CD4-positive, alpha-beta T cell treated with Interleukin-6 at 100 ng/mL for 8 hours (primary cell): ENCODE measurements at regions not wholly inside any gene's neighbourhood (a gene's known extent, or its start where the extent isn't known, plus 50 kb on each side); places are given as distances from the start of the nearest gene placed in this dataset.

Experiments used
- DNase-seq: peaks from one replicate; pipeline ENCODE4 v3.0.0-alpha.2; 2020; ENCODE audit warnings: mixed read lengths, low spot score

DNA sequence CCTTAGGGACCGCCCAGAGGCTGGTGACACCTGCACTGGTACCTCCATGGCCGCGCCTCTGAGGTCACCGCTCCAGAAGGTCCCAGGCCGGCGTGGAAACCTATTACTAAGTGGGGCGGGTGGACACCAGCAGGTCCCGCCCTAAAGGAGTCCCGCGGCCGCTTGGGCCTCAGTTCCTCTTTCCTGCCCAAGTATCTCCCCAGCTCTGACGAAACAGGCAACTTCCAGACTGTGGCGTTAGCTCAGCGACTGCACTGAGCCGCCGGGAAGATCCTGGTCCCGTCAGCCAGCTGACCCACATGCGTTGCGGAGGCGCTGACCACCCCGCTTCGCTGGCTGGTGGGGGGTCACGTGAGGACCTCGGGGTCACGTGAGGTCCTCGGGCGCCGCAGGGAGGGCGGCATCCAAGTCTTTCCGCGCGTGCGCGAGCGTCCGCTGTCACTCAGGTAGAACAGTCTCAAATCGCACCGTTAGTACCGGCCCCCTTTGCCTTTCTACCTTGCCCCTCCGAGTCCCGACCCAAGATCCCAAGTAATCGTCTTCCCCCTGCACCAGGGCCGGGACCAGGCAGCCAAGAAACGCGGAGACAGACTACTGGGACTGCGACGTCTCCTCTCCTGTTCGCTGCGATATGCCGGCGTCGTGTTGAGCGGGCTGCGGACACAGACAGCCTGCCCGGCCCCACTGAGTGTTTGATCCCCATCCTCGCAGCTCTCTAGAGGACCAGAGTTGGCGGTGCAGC lies 53.7 kb upstream of the KDM4C start:
- peak; percentile 88 for DNase-seq

DNA sequence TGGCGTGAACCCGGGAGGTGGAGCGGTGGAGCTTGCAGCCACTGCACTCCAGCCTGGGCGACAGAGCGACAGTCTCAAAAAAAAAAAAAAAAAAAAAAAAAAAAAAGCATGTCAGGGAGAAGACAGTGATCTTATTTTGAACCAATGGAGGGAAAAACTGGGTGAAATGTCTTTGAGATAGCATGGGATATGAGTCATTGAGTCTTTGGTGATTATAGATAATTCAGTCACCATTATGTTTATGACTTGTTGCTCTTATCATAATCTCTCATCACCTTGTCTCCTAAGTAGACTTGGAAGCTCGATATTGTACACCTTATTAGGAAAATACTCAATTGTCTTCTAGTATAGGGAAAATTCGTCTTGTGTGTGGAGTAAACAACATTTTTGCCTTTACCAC lies 55.1 kb upstream of the KDM4C start:
- DNase-seq: no peak

DNA sequence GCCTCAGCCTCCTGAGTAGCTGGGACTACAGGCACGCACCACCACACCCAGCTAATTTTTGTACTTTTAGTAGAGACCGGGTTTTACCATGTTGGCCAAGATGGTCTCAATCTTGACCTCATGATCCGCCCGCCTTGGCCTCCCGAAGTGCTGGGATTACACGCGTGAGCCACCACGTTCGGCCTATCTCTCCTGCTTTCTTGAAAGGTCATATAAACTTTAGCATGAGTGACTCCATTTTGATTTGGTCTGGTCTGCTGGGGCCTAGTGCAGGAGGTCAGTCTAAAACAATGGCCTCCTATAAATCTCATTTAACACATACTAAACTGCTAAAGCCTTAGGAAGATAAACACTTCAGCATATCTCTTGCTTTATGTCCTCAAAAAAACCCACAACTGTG lies 50.6 kb upstream of the GLDC start:
- DNase-seq: no peak

- DNase-seq: no peak
Measured at GRCh38 chr9:6695121-6695814, 49.7 kb upstream of the GLDC start.
